ENCODE measurements at regions not wholly inside any gene's neighbourhood (a gene's known extent, or its start where the extent isn't known, plus 50 kb on each side); places are given as distances from the start of the nearest gene placed in this dataset. TPM values are rescaled to one million over a fixed set of nuclear protein-coding genes. Genes with fewer than 3 reads are reported as not detected.

- DNase-seq (ENCODE audit: low spot score) (no peak), ATAC-seq (ENCODE audit: low FRiP score) (no peak)
- no peak for TF ChIP-seq CTCF (IDR thresholded peaks at IDR 0.05)
Observed at GRCh38 chr1:37410815-37411214, 63.6 kb upstream of the ZC3H12A start.

GRCh38 chr1:37415611-37416244 is 58.7 kb upstream of the ZC3H12A start:
- ATAC-seq (ENCODE audit: low FRiP score) (no peak), DNase-seq (ENCODE audit: low spot score) (no peak)
- no peak for TF ChIP-seq CTCF (IDR thresholded peaks at IDR 0.05)

- ATAC-seq (ENCODE audit: low FRiP score) (no peak), DNase-seq (ENCODE audit: low spot score) (no peak)
- TF ChIP-seq CTCF (IDR thresholded peaks at IDR 0.05), result no peak
Observed at GRCh38 chr1:37420456-37420855, 53.9 kb upstream of the ZC3H12A start.

GRCh38 chr1:37423810-37424209 is 50.6 kb upstream of the ZC3H12A start:
- DNase-seq (ENCODE audit: low spot score) (no peak), ATAC-seq (ENCODE audit: low FRiP score) (no peak)
- TF ChIP-seq CTCF (IDR thresholded peaks at IDR 0.05), result no peak

- no peak for TF ChIP-seq CTCF (IDR thresholded peaks at IDR 0.05)
- DNase-seq (ENCODE audit: low spot score), result no peak
- no peak for ATAC-seq (ENCODE audit: low FRiP score)
Observed at GRCh38 chr1:37424523-37424922, 49.9 kb upstream of the ZC3H12A start.

Small RNAs in the stretch of these regions (small RNA-seq; reads per million reads assigned to genes)
- not detected for gene MIR4255
- not detected for gene RNA5SP43
- gene RNU6-636P, result not detected
- not detected for gene RPS29P6

All from omental fat pad (tissue), 3 donors.